ENCODE measurements at regions not wholly inside any gene's neighbourhood (a gene's known extent, or its start where the extent isn't known, plus 50 kb on each side); places are given as distances from the start of the nearest gene placed in this dataset.

DNA sequence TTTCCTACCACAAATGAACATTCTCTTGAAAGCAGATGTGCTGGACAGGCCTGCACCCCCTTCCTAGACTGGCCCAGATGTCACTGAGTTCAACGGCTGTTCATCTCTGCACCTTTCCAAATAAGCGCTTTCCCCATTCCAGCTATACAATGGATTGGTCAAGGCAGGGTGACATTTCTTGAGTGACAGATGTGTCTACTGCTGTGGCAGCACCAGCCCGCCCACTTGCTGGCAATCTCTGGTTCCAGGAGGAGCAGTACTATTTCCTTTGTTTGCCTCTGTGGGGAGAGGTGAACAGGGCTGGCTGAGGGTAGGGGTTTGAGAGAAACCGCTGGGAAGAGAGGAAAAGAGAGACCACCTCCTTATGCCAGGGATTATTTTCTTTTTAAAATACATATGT is 269.5 kb upstream of the POU3F3 start:
- no peak overlapping the region for H3K4me3 ChIP-seq (ENCODE audit: low read length)
- TF ChIP-seq, protein P1, sequence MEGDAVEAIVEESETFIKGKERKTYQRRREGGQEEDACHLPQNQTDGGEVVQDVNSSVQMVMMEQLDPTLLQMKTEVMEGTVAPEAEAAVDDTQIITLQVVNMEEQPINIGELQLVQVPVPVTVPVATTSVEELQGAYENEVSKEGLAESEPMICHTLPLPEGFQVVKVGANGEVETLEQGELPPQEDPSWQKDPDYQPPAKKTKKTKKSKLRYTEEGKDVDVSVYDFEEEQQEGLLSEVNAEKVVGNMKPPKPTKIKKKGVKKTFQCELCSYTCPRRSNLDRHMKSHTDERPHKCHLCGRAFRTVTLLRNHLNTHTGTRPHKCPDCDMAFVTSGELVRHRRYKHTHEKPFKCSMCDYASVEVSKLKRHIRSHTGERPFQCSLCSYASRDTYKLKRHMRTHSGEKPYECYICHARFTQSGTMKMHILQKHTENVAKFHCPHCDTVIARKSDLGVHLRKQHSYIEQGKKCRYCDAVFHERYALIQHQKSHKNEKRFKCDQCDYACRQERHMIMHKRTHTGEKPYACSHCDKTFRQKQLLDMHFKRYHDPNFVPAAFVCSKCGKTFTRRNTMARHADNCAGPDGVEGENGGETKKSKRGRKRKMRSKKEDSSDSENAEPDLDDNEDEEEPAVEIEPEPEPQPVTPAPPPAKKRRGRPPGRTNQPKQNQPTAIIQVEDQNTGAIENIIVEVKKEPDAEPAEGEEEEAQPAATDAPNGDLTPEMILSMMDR (conservative IDR thresholded peaks at IDR 0.05) = no peak
- Mint-ChIP-seq H3K36me3 (ENCODE audit: low read depth) (no peaks in the 10 kb centered on the region), H3K4me3 (no peak overlapping the region), H3K4me1 (peaks cover 25% of the 10 kb centered on the region), H3K27me3 (ENCODE audit: insufficient read depth) (no peaks in the 10 kb centered on the region), H3K9me3 (no peaks in the 10 kb centered on the region), H3K27ac (no peak overlapping the region)
- H3K27me3 ChIP-seq (ENCODE audit: control insufficient read depth, insufficient read depth, low read length, poor library complexity, severe bottlenecking) = no peaks in the 10 kb centered on the region
- no peaks in the 10 kb centered on the region for H3K4me1 ChIP-seq (ENCODE audit: control insufficient read depth, insufficient read depth, low read length)
- H3K9ac ChIP-seq (ENCODE audit: extremely low read depth, low read length, poor library complexity, severe bottlenecking) = no peak overlapping the region
- DNase-seq = peak; percentile 69
- no peaks in the 10 kb centered on the region for H3K9me3 ChIP-seq (ENCODE audit: control insufficient read depth, low read length)
- no peaks in the 10 kb centered on the region for H3K36me3 ChIP-seq (ENCODE audit: control insufficient read depth, insufficient read depth, low read length)
- peak overlapping the region; percentile 2 for H3K27ac ChIP-seq (ENCODE audit: low read depth, low read length)
- 60 to 84% methylated on average over 1 to 3 of the region's 4 CpGs for WGBS, 2 experiments (ENCODE audit: insufficient coverage in 1 of 2, insufficient read length in 1 of 2)

DNA sequence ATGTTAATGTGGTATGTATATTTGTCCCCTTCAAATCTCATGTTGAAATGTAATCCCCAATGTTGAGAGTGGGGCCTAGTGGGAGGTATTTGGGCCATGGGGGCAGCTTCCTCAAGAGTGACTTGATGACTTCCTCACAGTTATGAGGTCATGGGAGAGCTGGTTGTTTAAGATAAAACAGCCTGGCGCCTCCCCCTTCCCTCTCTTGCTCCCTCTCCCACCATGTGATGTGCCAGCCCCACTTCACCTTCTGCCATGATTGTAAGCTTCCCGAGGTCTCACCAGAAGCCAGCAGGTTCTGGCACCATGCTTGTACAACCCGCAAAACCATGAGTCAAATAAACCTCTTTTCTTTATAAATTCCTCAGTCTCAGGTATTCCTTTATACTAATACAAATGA is 258.3 kb upstream of the POU3F3 start:
- Histone ChIP-seq H3K9ac (ENCODE audit: extremely low read depth, low read length, poor library complexity, severe bottlenecking) (no peak overlapping the region), H3K9me3 (ENCODE audit: control insufficient read depth, low read length) (peaks cover 7% of the 10 kb centered on the region), H3K4me3 (ENCODE audit: low read length) (no peak overlapping the region), H3K27ac (ENCODE audit: low read depth, low read length) (no peak overlapping the region), H3K36me3 (ENCODE audit: control insufficient read depth, insufficient read depth, low read length) (no peaks in the 10 kb centered on the region), H3K4me1 (ENCODE audit: control insufficient read depth, insufficient read depth, low read length) (no peaks in the 10 kb centered on the region), H3K27me3 (ENCODE audit: control insufficient read depth, insufficient read depth, low read length, poor library complexity, severe bottlenecking) (no peaks in the 10 kb centered on the region)
- whole genome bisulfite sequencing, 2 experiments (ENCODE audit: insufficient coverage in 1 of 2, insufficient read length in 1 of 2) = 87 to 90% methylated on average over 3 of the region's 3 CpGs
- TF ChIP-seq, protein P1 (conservative IDR thresholded peaks at IDR 0.05) = no peak
- no peak for DNase-seq
- no peaks in the 10 kb centered on the region for H3K27me3 Mint-ChIP-seq (ENCODE audit: insufficient read depth)
- no peaks in the 10 kb centered on the region for H3K4me1 Mint-ChIP-seq
- H3K27ac Mint-ChIP-seq = no peak overlapping the region
- no peak overlapping the region for H3K4me3 Mint-ChIP-seq
- peaks cover 37% of the 10 kb centered on the region for H3K9me3 Mint-ChIP-seq
- no peaks in the 10 kb centered on the region for H3K36me3 Mint-ChIP-seq (ENCODE audit: low read depth)

GRCh38 chr2:104597942-104598341 is 256.0 kb upstream of the POU3F3 start:
- H3K27me3 Mint-ChIP-seq (ENCODE audit: insufficient read depth) = no peaks in the 10 kb centered on the region
- H3K36me3 Mint-ChIP-seq (ENCODE audit: low read depth) = no peaks in the 10 kb centered on the region
- Histone ChIP-seq H3K9ac (ENCODE audit: extremely low read depth, low read length, poor library complexity, severe bottlenecking) (no peak overlapping the region), H3K27me3 (ENCODE audit: control insufficient read depth, insufficient read depth, low read length, poor library complexity, severe bottlenecking) (no peaks in the 10 kb centered on the region), H3K4me3 (ENCODE audit: low read length) (no peak overlapping the region), H3K36me3 (ENCODE audit: control insufficient read depth, insufficient read depth, low read length) (no peaks in the 10 kb centered on the region), H3K9me3 (ENCODE audit: control insufficient read depth, low read length) (peaks cover 7% of the 10 kb centered on the region), H3K4me1 (ENCODE audit: control insufficient read depth, insufficient read depth, low read length) (no peaks in the 10 kb centered on the region), H3K27ac (ENCODE audit: low read depth, low read length) (no peak overlapping the region)
- DNase-seq = no peak
- no peaks in the 10 kb centered on the region for H3K4me1 Mint-ChIP-seq
- no peak overlapping the region for H3K27ac Mint-ChIP-seq
- no peak overlapping the region for H3K4me3 Mint-ChIP-seq
- H3K9me3 Mint-ChIP-seq = peaks cover 23% of the 10 kb centered on the region
- 100% methylated on average over 1 of the region's 2 CpGs; no CpG with 5 or more reads in 1 of the 2 experiments for whole genome bisulfite sequencing, 2 experiments (ENCODE audit: insufficient coverage in 1 of 2, insufficient read length in 1 of 2)
- TF ChIP-seq, protein P1 (conservative IDR thresholded peaks at IDR 0.05) = no peak
